WTC11 (cell line): ENCODE measurements at regions not wholly inside any gene's neighbourhood (a gene's known extent, or its start where the extent isn't known, plus 50 kb on each side); places are given as distances from the start of the nearest gene placed in this dataset.

Experiments
- ATAC-seq: fragments of 200-7000 bp; cut with Tn5 transposase; 2 replicates; pipeline ENCODE4 v1.10.0; 2021; ENCODE audit warnings: mild to moderate bottlenecking, moderate library complexity
- CTCF ChIA-PET: fragments of 300-600 bp; sonication (Branson Sonifier 250); formaldehyde crosslinking; loops from one replicate; lab custom pipeline; 2021; ENCODE audit warnings: antibody characterized with exemption; lab: Charles Lee
- POLR2A ChIA-PET: fragments of 350-600 bp; sonication (Branson Sonifier 250); formaldehyde crosslinking; loops from one replicate; lab custom pipeline; 2021; ENCODE audit warnings: antibody characterized with exemption; lab: Charles Lee
- DNase-seq: peaks from one replicate; pipeline ENCODE4 v3.0.0; 2021; ENCODE audit warnings: low spot score
- H3K27ac Mint-ChIP-seq: 2 replicates; pipeline ENCODE4 v1.8.0; 2021; ENCODE audit warnings: mixed read lengths
- H3K27me3 Mint-ChIP-seq: 2 replicates; pipeline ENCODE4 v1.8.0; 2021; ENCODE audit warnings: low read depth, mild to moderate bottlenecking, moderate library complexity, mixed read lengths
- H3K36me3 Mint-ChIP-seq: 2 replicates; pipeline ENCODE4 v1.8.0; 2021; ENCODE audit warnings: mixed read lengths
- H3K4me1 Mint-ChIP-seq: 2 replicates; pipeline ENCODE4 v1.8.0; 2022; ENCODE audit warnings: mixed read lengths
- H3K4me3 Mint-ChIP-seq: 2 replicates; pipeline ENCODE4 v1.8.0; 2021; ENCODE audit warnings: mild to moderate bottlenecking, moderate library complexity, mixed read lengths
- H3K9me3 Mint-ChIP-seq: 2 replicates; pipeline ENCODE4 v1.8.0; 2021; ENCODE audit warnings: mixed read lengths
- CDX4 ChIP-seq: fragments of 250-450 bp; sonication (Bioruptor Pico); IDR thresholded peaks from 2 replicates; pipeline ENCODE4 v1.9.0; 2021; ENCODE audit warnings: moderate library complexity, mild to moderate bottlenecking, inconsistent platforms, borderline replicate concordance
- E2F1 ChIP-seq: sonication (generic); formaldehyde crosslinking; IDR thresholded peaks from 2 replicates; pipeline ENCODE4 v1.8.0; 2022; ENCODE audit warnings: mild to moderate bottlenecking, missing genetic modification reagents
- E2F4 ChIP-seq: sonication (generic); formaldehyde crosslinking; IDR thresholded peaks from 2 replicates; pipeline ENCODE4 v1.8.1; 2022; ENCODE audit warnings: low read depth, mild to moderate bottlenecking, moderate library complexity, missing genetic modification reagents, borderline replicate concordance
- ELF4 ChIP-seq: sonication (generic); formaldehyde crosslinking; IDR thresholded peaks from 2 replicates; pipeline ENCODE4 v1.8.1; 2022; ENCODE audit warnings: low read depth, mild to moderate bottlenecking, moderate library complexity, missing genetic modification reagents
- ESRRA ChIP-seq: sonication (generic); formaldehyde crosslinking; IDR thresholded peaks from 2 replicates; pipeline ENCODE4 v1.8.1; 2022; ENCODE audit warnings: mild to moderate bottlenecking, missing genetic modification reagents, borderline replicate concordance
- ETV6 ChIP-seq: sonication (generic); formaldehyde crosslinking; IDR thresholded peaks from 2 replicates; pipeline ENCODE4 v1.8.1; 2022; ENCODE audit warnings: mild to moderate bottlenecking, missing genetic modification reagents
- FOXP4 ChIP-seq: sonication (generic); formaldehyde crosslinking; IDR thresholded peaks from 2 replicates; pipeline ENCODE4 v1.8.0; 2022; ENCODE audit warnings: mild to moderate bottlenecking, missing genetic modification reagents
- JAZF1 ChIP-seq: fragments of 250-450 bp; sonication (Bioruptor Pico); IDR thresholded peaks from 2 replicates; pipeline ENCODE4 v1.9.0; 2021; ENCODE audit warnings: moderate library complexity, mild to moderate bottlenecking, inconsistent platforms
- NR1H2 ChIP-seq: sonication (generic); formaldehyde crosslinking; IDR thresholded peaks from 2 replicates; pipeline ENCODE4 v1.9.0; 2021; ENCODE audit warnings: mild to moderate bottlenecking, moderate library complexity, missing genetic modification reagents
- NR3C1 ChIP-seq: sonication (generic); formaldehyde crosslinking; conservative IDR thresholded peaks from 2 replicates; pipeline ENCODE4 v1.8.1; 2023; ENCODE audit warnings: low read depth, mild to moderate bottlenecking, missing genetic modification reagents
- OVOL2 ChIP-seq: fragments of 250-450 bp; sonication (Bioruptor Pico); IDR thresholded peaks from 2 replicates; pipeline ENCODE4 v1.9.0; 2021; ENCODE audit warnings: mild to moderate bottlenecking, borderline replicate concordance
- PRRX2 ChIP-seq: fragments of 250-450 bp; sonication (Bioruptor Pico); IDR thresholded peaks from 2 replicates; pipeline ENCODE4 v1.8.0; 2021; ENCODE audit warnings: mild to moderate bottlenecking
- RELA ChIP-seq: sonication (generic); formaldehyde crosslinking; IDR thresholded peaks from 2 replicates; pipeline ENCODE4 v1.8.1; 2022; ENCODE audit warnings: missing genetic modification reagents, mild to moderate bottlenecking, borderline replicate concordance
- SMAD3 ChIP-seq: sonication (generic); formaldehyde crosslinking; IDR thresholded peaks from 2 replicates; pipeline ENCODE4 v1.8.0; 2022; ENCODE audit warnings: missing genetic modification reagents, mild to moderate bottlenecking, borderline replicate concordance
- STAT6 ChIP-seq: sonication (generic); formaldehyde crosslinking; conservative IDR thresholded peaks from 2 replicates; pipeline ENCODE4 v1.8.1; 2023; ENCODE audit warnings: mild to moderate bottlenecking, low read depth, missing genetic modification reagents, moderate library complexity
- TEAD4 ChIP-seq: sonication (generic); formaldehyde crosslinking; IDR thresholded peaks from 2 replicates; pipeline ENCODE4 v1.8.0; 2022; ENCODE audit warnings: mild to moderate bottlenecking, missing genetic modification reagents
- USF1 ChIP-seq: sonication (generic); formaldehyde crosslinking; IDR thresholded peaks from 2 replicates; pipeline ENCODE4 v1.8.0; 2022; ENCODE audit warnings: mild to moderate bottlenecking, missing genetic modification reagents
- ZNF263 ChIP-seq: sonication (generic); formaldehyde crosslinking; IDR thresholded peaks from 2 replicates; pipeline ENCODE4 v1.8.1; 2022; ENCODE audit warnings: low read depth, mild to moderate bottlenecking, moderate library complexity, missing genetic modification reagents

- TF ChIP-seq E2F4 (CRISPR knock-in tag) = no peak
- TF ChIP-seq TEAD4 (CRISPR knock-in tag) = no peak
- TF ChIP-seq E2F1 (CRISPR knock-in tag) = no peak
- no peak for TF ChIP-seq CDX4
- TF ChIP-seq STAT6 (CRISPR knock-in tag) = no peak
Observed at GRCh38 chr4:135545616-135546317, 1344.2 kb upstream of the PABPC4L start (continued).

GRCh38 chr4:135538698-135539097 lies 1337.1 kb upstream of the PABPC4L start:
- no peak for ATAC-seq

GRCh38 chr4:135533053-135533452 lies 1331.5 kb upstream of the PABPC4L start:
- Mint-ChIP-seq H3K9me3 (no peaks in the 10 kb centered on the region), H3K27me3 (no peaks in the 10 kb centered on the region), H3K36me3 (no peaks in the 10 kb centered on the region), H3K27ac (no peak overlapping the region), H3K4me3 (no peak overlapping the region), H3K4me1 (no peaks in the 10 kb centered on the region)
- CTCF ChIA-PET = no interaction called here
- ATAC-seq (no peak), DNase-seq (no peak)
- POLR2A ChIA-PET = no interaction called here
- TF ChIP-seq JAZF1 (CRISPR knock-in tag) (no peak), SMAD3 (CRISPR knock-in tag) (no peak), CDX4 (no peak), ESRRA (CRISPR knock-in tag) (no peak), NR3C1 (CRISPR knock-in tag) (no peak), USF1 (no peak), FOXP4 (no peak)

More at GRCh38 chr4:135538698-135539097, 1337.1 kb upstream of the PABPC4L start:
- Mint-ChIP-seq H3K36me3 (no peaks in the 10 kb centered on the region), H3K27ac (peak overlapping the region; percentile 25; the same call in 1 of the 2 replicates), H3K9me3 (peaks cover 10% of the 10 kb centered on the region), H3K4me1 (peaks cover 6% of the 10 kb centered on the region; the same call in 1 of the 2 replicates), H3K4me3 (no peak overlapping the region), H3K27me3 (no peaks in the 10 kb centered on the region)
- POLR2A ChIA-PET = no interaction called here
- no peak for TF ChIP-seq CDX4
- no peak for TF ChIP-seq FOXP4
- no peak for TF ChIP-seq SMAD3 (CRISPR knock-in tag)
- TF ChIP-seq RELA = no peak
- TF ChIP-seq PRRX2 (CRISPR knock-in tag) = no peak
- no peak for TF ChIP-seq OVOL2 (CRISPR knock-in tag)
- TF ChIP-seq ETV6 = no peak
- TF ChIP-seq ZNF263 (CRISPR knock-in tag) = no peak
- TF ChIP-seq NR1H2 = no peak
- no peak for TF ChIP-seq TEAD4 (CRISPR knock-in tag)
- no peak for TF ChIP-seq ELF4
- CTCF ChIA-PET = no interaction called here
- DNase-seq = no peak
